ENCODE measurements at regions not wholly inside any gene's neighbourhood (a gene's known extent, or its start where the extent isn't known, plus 50 kb on each side); places are given as distances from the start of the nearest gene placed in this dataset.

DNA sequence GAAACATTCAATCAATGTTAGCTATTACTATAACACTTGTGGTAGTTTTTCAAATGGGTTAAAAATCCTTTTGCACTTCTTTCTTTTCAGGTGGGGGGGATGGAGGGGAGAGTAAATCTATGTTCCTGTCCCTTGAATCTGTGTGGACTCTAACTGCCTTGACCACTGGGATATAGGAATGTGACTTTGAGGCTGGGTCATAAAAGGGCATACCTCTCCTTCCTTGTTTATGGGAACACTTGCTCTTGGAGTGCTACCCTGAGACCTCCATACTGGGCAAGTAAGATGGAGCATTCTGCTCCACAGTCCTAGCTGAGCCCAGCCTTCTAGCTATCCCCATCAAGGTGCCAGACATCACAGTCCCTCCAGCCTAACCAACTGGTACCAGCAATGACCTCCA lies 89.3 kb upstream of the SIM2 start (continued):
- TF ChIP-seq, protein P1, sequence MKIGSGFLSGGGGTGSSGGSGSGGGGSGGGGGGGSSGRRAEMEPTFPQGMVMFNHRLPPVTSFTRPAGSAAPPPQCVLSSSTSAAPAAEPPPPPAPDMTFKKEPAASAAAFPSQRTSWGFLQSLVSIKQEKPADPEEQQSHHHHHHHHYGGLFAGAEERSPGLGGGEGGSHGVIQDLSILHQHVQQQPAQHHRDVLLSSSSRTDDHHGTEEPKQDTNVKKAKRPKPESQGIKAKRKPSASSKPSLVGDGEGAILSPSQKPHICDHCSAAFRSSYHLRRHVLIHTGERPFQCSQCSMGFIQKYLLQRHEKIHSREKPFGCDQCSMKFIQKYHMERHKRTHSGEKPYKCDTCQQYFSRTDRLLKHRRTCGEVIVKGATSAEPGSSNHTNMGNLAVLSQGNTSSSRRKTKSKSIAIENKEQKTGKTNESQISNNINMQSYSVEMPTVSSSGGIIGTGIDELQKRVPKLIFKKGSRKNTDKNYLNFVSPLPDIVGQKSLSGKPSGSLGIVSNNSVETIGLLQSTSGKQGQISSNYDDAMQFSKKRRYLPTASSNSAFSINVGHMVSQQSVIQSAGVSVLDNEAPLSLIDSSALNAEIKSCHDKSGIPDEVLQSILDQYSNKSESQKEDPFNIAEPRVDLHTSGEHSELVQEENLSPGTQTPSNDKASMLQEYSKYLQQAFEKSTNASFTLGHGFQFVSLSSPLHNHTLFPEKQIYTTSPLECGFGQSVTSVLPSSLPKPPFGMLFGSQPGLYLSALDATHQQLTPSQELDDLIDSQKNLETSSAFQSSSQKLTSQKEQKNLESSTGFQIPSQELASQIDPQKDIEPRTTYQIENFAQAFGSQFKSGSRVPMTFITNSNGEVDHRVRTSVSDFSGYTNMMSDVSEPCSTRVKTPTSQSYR (CRISPR knock-in tag; IDR thresholded peaks at IDR 0.05): no peak

DNA sequence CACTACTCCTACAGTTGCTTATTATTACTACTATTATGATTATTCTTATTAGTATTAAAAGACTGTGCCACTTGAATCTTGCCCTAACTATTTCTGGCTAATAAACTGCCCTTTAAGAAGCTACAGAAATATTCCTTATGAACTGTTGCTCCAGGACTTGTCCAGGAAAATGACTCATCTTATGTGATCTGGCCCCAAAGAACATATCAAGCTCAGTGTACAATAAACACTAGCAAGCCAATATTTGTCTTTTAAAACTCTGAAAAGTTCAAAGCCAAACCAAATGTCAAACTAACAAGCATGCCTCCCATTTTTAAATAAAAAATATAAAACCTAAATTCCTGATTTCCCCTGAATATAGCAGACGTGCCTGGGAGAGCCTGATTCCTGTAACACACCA lies 88.7 kb upstream of the SIM2 start:
- TF ChIP-seq, protein P2, sequence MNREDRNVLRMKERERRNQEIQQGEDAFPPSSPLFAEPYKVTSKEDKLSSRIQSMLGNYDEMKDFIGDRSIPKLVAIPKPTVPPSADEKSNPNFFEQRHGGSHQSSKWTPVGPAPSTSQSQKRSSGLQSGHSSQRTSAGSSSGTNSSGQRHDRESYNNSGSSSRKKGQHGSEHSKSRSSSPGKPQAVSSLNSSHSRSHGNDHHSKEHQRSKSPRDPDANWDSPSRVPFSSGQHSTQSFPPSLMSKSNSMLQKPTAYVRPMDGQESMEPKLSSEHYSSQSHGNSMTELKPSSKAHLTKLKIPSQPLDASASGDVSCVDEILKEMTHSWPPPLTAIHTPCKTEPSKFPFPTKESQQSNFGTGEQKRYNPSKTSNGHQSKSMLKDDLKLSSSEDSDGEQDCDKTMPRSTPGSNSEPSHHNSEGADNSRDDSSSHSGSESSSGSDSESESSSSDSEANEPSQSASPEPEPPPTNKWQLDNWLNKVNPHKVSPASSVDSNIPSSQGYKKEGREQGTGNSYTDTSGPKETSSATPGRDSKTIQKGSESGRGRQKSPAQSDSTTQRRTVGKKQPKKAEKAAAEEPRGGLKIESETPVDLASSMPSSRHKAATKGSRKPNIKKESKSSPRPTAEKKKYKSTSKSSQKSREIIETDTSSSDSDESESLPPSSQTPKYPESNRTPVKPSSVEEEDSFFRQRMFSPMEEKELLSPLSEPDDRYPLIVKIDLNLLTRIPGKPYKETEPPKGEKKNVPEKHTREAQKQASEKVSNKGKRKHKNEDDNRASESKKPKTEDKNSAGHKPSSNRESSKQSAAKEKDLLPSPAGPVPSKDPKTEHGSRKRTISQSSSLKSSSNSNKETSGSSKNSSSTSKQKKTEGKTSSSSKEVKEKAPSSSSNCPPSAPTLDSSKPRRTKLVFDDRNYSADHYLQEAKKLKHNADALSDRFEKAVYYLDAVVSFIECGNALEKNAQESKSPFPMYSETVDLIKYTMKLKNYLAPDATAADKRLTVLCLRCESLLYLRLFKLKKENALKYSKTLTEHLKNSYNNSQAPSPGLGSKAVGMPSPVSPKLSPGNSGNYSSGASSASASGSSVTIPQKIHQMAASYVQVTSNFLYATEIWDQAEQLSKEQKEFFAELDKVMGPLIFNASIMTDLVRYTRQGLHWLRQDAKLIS (CRISPR knock-in tag; IDR thresholded peaks at IDR 0.05; ENCODE audit: borderline replicate concordance): no peak
- TF ChIP-seq, protein P3, sequence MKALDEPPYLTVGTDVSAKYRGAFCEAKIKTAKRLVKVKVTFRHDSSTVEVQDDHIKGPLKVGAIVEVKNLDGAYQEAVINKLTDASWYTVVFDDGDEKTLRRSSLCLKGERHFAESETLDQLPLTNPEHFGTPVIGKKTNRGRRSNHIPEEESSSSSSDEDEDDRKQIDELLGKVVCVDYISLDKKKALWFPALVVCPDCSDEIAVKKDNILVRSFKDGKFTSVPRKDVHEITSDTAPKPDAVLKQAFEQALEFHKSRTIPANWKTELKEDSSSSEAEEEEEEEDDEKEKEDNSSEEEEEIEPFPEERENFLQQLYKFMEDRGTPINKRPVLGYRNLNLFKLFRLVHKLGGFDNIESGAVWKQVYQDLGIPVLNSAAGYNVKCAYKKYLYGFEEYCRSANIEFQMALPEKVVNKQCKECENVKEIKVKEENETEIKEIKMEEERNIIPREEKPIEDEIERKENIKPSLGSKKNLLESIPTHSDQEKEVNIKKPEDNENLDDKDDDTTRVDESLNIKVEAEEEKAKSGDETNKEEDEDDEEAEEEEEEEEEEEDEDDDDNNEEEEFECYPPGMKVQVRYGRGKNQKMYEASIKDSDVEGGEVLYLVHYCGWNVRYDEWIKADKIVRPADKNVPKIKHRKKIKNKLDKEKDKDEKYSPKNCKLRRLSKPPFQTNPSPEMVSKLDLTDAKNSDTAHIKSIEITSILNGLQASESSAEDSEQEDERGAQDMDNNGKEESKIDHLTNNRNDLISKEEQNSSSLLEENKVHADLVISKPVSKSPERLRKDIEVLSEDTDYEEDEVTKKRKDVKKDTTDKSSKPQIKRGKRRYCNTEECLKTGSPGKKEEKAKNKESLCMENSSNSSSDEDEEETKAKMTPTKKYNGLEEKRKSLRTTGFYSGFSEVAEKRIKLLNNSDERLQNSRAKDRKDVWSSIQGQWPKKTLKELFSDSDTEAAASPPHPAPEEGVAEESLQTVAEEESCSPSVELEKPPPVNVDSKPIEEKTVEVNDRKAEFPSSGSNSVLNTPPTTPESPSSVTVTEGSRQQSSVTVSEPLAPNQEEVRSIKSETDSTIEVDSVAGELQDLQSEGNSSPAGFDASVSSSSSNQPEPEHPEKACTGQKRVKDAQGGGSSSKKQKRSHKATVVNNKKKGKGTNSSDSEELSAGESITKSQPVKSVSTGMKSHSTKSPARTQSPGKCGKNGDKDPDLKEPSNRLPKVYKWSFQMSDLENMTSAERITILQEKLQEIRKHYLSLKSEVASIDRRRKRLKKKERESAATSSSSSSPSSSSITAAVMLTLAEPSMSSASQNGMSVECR (CRISPR knock-in tag; IDR thresholded peaks at IDR 0.05; ENCODE audit: borderline replicate concordance): no peak
- TF ChIP-seq GABPB1 (CRISPR knock-in tag; IDR thresholded peaks at IDR 0.05): no peak
- ChIA-PET CTCF (interaction anchor here (0.7 to 1.5 kb wide), 2 partner anchors 21 to 138 kb away, joined by 3 read pairs; no protein-coding TSS in a partner anchor), POLR2A (no interaction called here)
- Mint-ChIP-seq H3K27me3 (ENCODE audit: low read depth) (no peaks in the 10 kb centered on the region; the same call in 1 of the 2 replicates), H3K27ac (no peak overlapping the region), H3K9me3 (peaks cover 34% of the 10 kb centered on the region), H3K4me1 (peaks cover 11% of the 10 kb centered on the region), H3K36me3 (peaks cover 12% of the 10 kb centered on the region), H3K4me3 (no peak overlapping the region)
- DNase-seq (ENCODE audit: low spot score): no peak
- ATAC-seq: no peak

DNA sequence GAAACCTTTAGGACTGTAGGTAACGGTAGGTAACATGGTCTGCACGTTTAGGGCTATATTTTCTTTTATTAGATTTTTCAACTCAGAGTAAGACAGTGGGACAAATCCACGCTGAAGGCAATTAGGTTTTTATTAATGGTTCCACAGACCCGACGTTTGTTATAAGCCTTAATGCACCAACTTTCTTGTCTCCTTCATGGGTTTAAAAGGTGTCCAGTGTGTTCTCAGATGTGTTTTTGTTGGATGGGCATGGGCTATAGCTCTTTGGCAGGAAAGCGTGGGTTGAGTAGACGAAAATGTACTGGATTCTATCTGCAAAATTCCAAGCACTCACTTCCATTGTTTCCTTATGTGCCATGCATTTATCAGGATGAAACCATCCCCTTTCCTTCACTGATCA lies 88.0 kb upstream of the SIM2 start:
- peaks cover 18% of the 10 kb centered on the region for H3K36me3 Mint-ChIP-seq
- TF ChIP-seq, protein P4, sequence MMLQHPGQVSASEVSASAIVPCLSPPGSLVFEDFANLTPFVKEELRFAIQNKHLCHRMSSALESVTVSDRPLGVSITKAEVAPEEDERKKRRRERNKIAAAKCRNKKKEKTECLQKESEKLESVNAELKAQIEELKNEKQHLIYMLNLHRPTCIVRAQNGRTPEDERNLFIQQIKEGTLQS (CRISPR knock-in tag; conservative IDR thresholded peaks at IDR 0.05): no peak
- DNase-seq (ENCODE audit: low spot score) (no peak), ATAC-seq (no peak)
- H3K4me1 Mint-ChIP-seq: peaks cover 11% of the 10 kb centered on the region
- no peak overlapping the region for H3K4me3 Mint-ChIP-seq
- no peak overlapping the region for H3K27ac Mint-ChIP-seq
- no peaks in the 10 kb centered on the region; the same call in 1 of the 2 replicates for H3K27me3 Mint-ChIP-seq (ENCODE audit: low read depth)
- ChIA-PET POLR2A (no interaction called here), CTCF (interaction anchor here (0.7 to 1.5 kb wide), 2 partner anchors 20 to 137 kb away, joined by 3 read pairs; no protein-coding TSS in a partner anchor)
- H3K9me3 Mint-ChIP-seq: peaks cover 41% of the 10 kb centered on the region

DNA sequence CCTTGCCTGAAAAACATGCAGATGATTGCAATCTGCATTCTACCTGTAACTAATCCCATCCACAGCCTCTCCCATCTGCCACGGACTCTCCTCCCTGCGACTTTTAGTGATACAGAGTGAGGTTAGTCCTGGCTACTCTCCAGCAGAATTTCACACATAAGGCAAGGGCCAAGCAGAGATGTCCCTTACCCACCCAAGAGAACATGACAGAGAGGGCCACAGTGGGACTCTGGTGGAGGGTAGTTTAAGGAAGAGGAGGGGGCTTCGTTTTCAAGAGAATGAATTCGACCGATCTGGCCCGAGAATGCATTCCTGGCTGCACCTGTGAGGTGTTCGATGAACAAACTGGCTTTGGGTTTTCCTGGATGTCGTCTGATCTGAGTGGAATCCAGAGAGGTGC lies 87.5 kb upstream of the SIM2 start:
- no peak overlapping the region for H3K27ac Mint-ChIP-seq
- POLR2A ChIA-PET: no interaction called here
- TF ChIP-seq NFE2L1 (CRISPR knock-in tag; IDR thresholded peaks at IDR 0.05): no peak
- H3K4me3 Mint-ChIP-seq: no peak overlapping the region
- peaks cover 23% of the 10 kb centered on the region for H3K36me3 Mint-ChIP-seq
- H3K27me3 Mint-ChIP-seq (ENCODE audit: low read depth): no peaks in the 10 kb centered on the region; the same call in 1 of the 2 replicates
- H3K9me3 Mint-ChIP-seq: peaks cover 43% of the 10 kb centered on the region
- peaks cover 11% of the 10 kb centered on the region for H3K4me1 Mint-ChIP-seq
- CTCF ChIA-PET: no interaction called here
- ATAC-seq (no peak), DNase-seq (ENCODE audit: low spot score) (no peak)

All from WTC11 (cell line).